ENCODE measurements at regions not wholly inside any gene's neighbourhood (a gene's known extent, or its start where the extent isn't known, plus 50 kb on each side); places are given as distances from the start of the nearest gene placed in this dataset.

- Mint-ChIP-seq H3K27ac (no peak overlapping the region), H3K9me3 (peaks cover 16% of the 10 kb centered on the region), H3K36me3 (no peaks in the 10 kb centered on the region), H3K4me1 (no peaks in the 10 kb centered on the region), H3K4me3 (no peak overlapping the region)
- no peak for ATAC-seq
- no peak for DNase-seq (ENCODE audit: low spot score in 2 of 2)
These were observed 550.7 kb downstream of the RIT2 start for GRCh38 chr18:42564761-42565160.

GRCh38 chr18:42568773-42569172 lies 546.7 kb downstream of the RIT2 start:
- Mint-ChIP-seq H3K9me3 (peaks cover 17% of the 10 kb centered on the region), H3K4me1 (no peaks in the 10 kb centered on the region), H3K4me3 (no peak overlapping the region), H3K36me3 (no peaks in the 10 kb centered on the region), H3K27ac (no peak overlapping the region)
- DNase-seq (ENCODE audit: low spot score in 2 of 2) (no peak), ATAC-seq (no peak)

GRCh38 chr18:42574871-42575270 lies 540.6 kb downstream of the RIT2 start:
- DNase-seq (ENCODE audit: low spot score in 2 of 2) (no peak), ATAC-seq (no peak)
- no peak overlapping the region for H3K27ac Mint-ChIP-seq
- peaks cover 9% of the 10 kb centered on the region for H3K9me3 Mint-ChIP-seq
- H3K4me3 Mint-ChIP-seq = no peak overlapping the region
- H3K36me3 Mint-ChIP-seq = no peaks in the 10 kb centered on the region
- no peaks in the 10 kb centered on the region for H3K4me1 Mint-ChIP-seq

DNA sequence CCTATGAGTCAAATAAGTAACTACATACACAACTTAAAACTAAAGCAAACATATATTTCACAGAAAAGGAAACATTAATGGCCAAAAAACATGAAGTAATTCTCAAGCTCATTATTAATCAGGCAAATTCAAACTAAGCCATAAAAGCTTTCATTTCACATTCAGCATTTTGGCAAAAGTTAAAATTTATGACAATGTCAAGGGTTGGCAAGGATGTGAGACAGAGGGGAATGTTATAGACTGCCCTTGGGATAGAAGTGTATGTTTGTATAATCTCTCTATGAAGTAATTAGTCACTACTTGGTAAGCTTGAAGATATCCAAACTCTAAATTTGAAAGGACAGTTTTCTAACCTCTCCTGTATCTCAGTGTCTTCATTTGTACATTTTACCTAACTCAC lies 539.4 kb downstream of the RIT2 start:
- peaks cover 11% of the 10 kb centered on the region for H3K9me3 Mint-ChIP-seq
- H3K27ac Mint-ChIP-seq = no peak overlapping the region
- DNase-seq (ENCODE audit: low spot score in 2 of 2) (no peak), ATAC-seq (no peak)
- H3K36me3 Mint-ChIP-seq = no peaks in the 10 kb centered on the region
- H3K4me1 Mint-ChIP-seq = no peaks in the 10 kb centered on the region
- no peak overlapping the region for H3K4me3 Mint-ChIP-seq

DNA sequence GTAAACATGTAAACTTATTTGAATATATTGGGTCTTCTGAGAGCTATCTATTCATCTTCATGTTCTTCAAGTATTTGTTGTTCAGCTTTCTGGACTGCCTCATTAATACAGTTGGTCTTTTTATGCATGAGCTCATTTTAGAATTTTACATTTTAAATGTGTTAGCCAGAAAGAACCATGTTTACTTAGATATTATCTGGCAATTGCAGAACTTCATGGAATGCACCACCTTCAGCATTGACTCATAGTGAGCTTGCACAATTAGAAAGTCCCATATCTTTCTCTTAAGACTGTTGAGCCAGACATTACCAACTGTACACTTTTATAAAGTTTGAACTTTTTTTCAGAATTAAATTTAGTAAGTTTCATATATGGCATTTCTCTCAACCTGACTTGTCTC lies 536.7 kb downstream of the RIT2 start:
- H3K4me1 Mint-ChIP-seq = no peaks in the 10 kb centered on the region
- no peak overlapping the region for H3K27ac Mint-ChIP-seq
- no peak for DNase-seq (ENCODE audit: low spot score in 2 of 2)
- H3K36me3 Mint-ChIP-seq = no peaks in the 10 kb centered on the region
- no peak for ATAC-seq
- H3K4me3 Mint-ChIP-seq = no peak overlapping the region
- H3K9me3 Mint-ChIP-seq = peaks cover 14% of the 10 kb centered on the region

GRCh38 chr18:42582266-42582665 lies 533.2 kb downstream of the RIT2 start:
- ATAC-seq (no peak), DNase-seq (ENCODE audit: low spot score in 2 of 2) (no peak)
- H3K4me3 Mint-ChIP-seq = no peak overlapping the region
- H3K36me3 Mint-ChIP-seq = no peaks in the 10 kb centered on the region
- peaks cover 10% of the 10 kb centered on the region for H3K9me3 Mint-ChIP-seq
- no peaks in the 10 kb centered on the region for H3K4me1 Mint-ChIP-seq
- H3K27ac Mint-ChIP-seq = no peak overlapping the region

DNA sequence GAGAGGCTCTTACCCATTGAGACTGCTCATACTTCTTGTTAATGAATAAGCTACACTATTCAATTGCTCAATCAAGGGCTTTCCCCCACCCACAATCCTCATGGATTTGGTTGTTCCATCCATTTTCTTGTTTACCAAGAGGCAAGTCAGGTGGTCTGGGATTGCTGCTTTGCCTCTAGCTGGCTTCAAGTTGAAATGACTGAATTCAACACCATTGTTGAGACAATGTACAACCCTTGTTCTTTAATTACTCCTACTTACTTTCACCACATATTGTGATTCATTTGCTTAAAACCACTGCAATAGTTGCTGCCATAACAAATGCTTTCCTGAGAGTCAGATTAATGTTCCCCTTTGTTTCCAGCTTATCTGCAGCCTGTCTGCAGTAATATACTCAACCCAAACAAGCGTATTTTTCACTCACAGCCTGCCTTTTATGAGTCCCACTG lies 532.2 kb downstream of the RIT2 start:
- no peak overlapping the region for H3K27ac Mint-ChIP-seq
- no peak for DNase-seq (ENCODE audit: low spot score in 2 of 2)
- no peak overlapping the region for H3K4me3 Mint-ChIP-seq
- H3K4me1 Mint-ChIP-seq = no peaks in the 10 kb centered on the region
- peaks cover 19% of the 10 kb centered on the region for H3K9me3 Mint-ChIP-seq
- H3K36me3 Mint-ChIP-seq = no peaks in the 10 kb centered on the region
- no peak for ATAC-seq

GRCh38 chr18:42586601-42587000 lies 528.9 kb downstream of the RIT2 start:
- Mint-ChIP-seq H3K4me1 (no peaks in the 10 kb centered on the region), H3K9me3 (peaks cover 18% of the 10 kb centered on the region), H3K36me3 (no peaks in the 10 kb centered on the region), H3K4me3 (no peak overlapping the region), H3K27ac (no peak overlapping the region)
- DNase-seq (ENCODE audit: low spot score in 2 of 2) (no peak), ATAC-seq (no peak)

GRCh38 chr18:42588786-42589185 lies 526.7 kb downstream of the RIT2 start:
- Mint-ChIP-seq H3K36me3 (no peaks in the 10 kb centered on the region), H3K4me1 (no peaks in the 10 kb centered on the region), H3K9me3 (peaks cover 13% of the 10 kb centered on the region), H3K4me3 (no peak overlapping the region), H3K27ac (no peak overlapping the region)
- DNase-seq (ENCODE audit: low spot score in 2 of 2) (no peak), ATAC-seq (no peak)

- ATAC-seq (no peak), DNase-seq (ENCODE audit: low spot score in 2 of 2) (no peak)
- peaks cover 12% of the 10 kb centered on the region for H3K9me3 Mint-ChIP-seq
- no peak overlapping the region for H3K4me3 Mint-ChIP-seq
- no peaks in the 10 kb centered on the region for H3K36me3 Mint-ChIP-seq
- no peaks in the 10 kb centered on the region for H3K4me1 Mint-ChIP-seq
- no peak overlapping the region for H3K27ac Mint-ChIP-seq
These were observed 510.7 kb downstream of the RIT2 start for GRCh38 chr18:42604820-42605219.

GRCh38 chr18:42606886-42607495 lies 508.5 kb downstream of the RIT2 start:
- Mint-ChIP-seq H3K27ac (no peak overlapping the region), H3K4me1 (no peaks in the 10 kb centered on the region), H3K36me3 (no peaks in the 10 kb centered on the region), H3K9me3 (peaks cover 12% of the 10 kb centered on the region), H3K4me3 (no peak overlapping the region)
- no peak for DNase-seq (ENCODE audit: low spot score in 2 of 2)
- ATAC-seq = no peak

- DNase-seq (ENCODE audit: low spot score in 2 of 2) = no peak
- Mint-ChIP-seq H3K36me3 (no peaks in the 10 kb centered on the region), H3K27ac (no peak overlapping the region), H3K4me1 (no peaks in the 10 kb centered on the region), H3K9me3 (peaks cover 10% of the 10 kb centered on the region), H3K4me3 (no peak overlapping the region)
- ATAC-seq = no peak
These were observed 504.4 kb downstream of the RIT2 start for GRCh38 chr18:42611134-42611533.

GRCh38 chr18:42614619-42615293 lies 500.7 kb downstream of the RIT2 start:
- Mint-ChIP-seq H3K4me3 (no peak overlapping the region), H3K4me1 (no peaks in the 10 kb centered on the region), H3K27ac (no peak overlapping the region), H3K9me3 (peaks cover 3% of the 10 kb centered on the region), H3K36me3 (no peaks in the 10 kb centered on the region)
- ATAC-seq (no peak), DNase-seq (ENCODE audit: low spot score in 2 of 2) (no peak)

DNA sequence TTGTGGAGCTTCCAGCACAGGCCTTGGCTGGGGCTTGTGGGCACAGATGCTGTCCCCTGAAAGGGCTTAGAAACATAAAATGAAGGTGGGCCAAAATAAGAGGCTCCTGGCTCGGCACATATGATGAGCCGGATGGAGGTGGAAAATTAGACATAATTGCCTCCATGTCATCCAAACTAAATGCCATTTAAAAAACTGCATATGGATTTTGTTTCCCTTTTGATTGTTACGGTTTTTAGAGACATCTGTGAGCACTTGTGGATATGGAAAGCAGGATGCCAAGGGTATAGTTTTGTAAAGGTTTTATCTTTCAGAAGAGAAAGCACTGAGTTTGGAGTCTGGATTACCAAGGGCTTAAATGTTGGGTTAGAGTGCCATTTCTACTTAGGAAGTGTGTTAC lies 498.3 kb downstream of the RIT2 start:
- H3K9me3 Mint-ChIP-seq = peaks cover 5% of the 10 kb centered on the region

GRCh38 chr18:42619771-42620170 lies 495.7 kb downstream of the RIT2 start:
- Mint-ChIP-seq H3K9me3 (peaks cover 8% of the 10 kb centered on the region), H3K36me3 (no peaks in the 10 kb centered on the region), H3K4me3 (no peak overlapping the region), H3K27ac (no peak overlapping the region), H3K4me1 (no peaks in the 10 kb centered on the region)
- no peak for ATAC-seq
- DNase-seq (ENCODE audit: low spot score in 2 of 2) = no peak

More for the DNA sequence above, 498.3 kb downstream of the RIT2 start:
- Mint-ChIP-seq H3K4me1 (no peaks in the 10 kb centered on the region), H3K36me3 (no peaks in the 10 kb centered on the region), H3K4me3 (no peak overlapping the region), H3K27ac (no peak overlapping the region)
- no peak for ATAC-seq
- no peak for DNase-seq (ENCODE audit: low spot score in 2 of 2)

- ATAC-seq = no peak
- Mint-ChIP-seq H3K4me3 (no peak overlapping the region), H3K9me3 (peaks cover 11% of the 10 kb centered on the region), H3K36me3 (no peaks in the 10 kb centered on the region), H3K27ac (no peak overlapping the region), H3K4me1 (no peaks in the 10 kb centered on the region)
- DNase-seq (ENCODE audit: low spot score in 2 of 2) = no peak
These were observed 494.8 kb downstream of the RIT2 start for GRCh38 chr18:42620657-42621056.

Measured in stimulated activated effector memory CD8-positive, alpha-beta T cell treated with anti-CD3 and anti-CD28 coated beads, Interleukin-12 subunit alpha, Interleukin-12 subunit beta, amount 100 ng/mL, for 72 hours (primary cell).